ENCODE measurements at regions not wholly inside any gene's neighbourhood (a gene's known extent, or its start where the extent isn't known, plus 50 kb on each side); places are given as distances from the start of the nearest gene placed in this dataset.

- no peaks in the 10 kb centered on the region for H3K79me2 ChIP-seq (ENCODE audit: control insufficient read depth, insufficient read depth, low read length)
- H3K27ac ChIP-seq (ENCODE audit: extremely low read depth, low read depth, low read length): no peak overlapping the region
- no peaks in the 10 kb centered on the region for H4K20me1 ChIP-seq (replicated peaks; ENCODE audit: control insufficient read depth, insufficient read depth, low read length)
- no peak for FAIRE-seq
- CTCF ChIA-PET (ENCODE audit: low intra/inter-chr PET ratio): no interaction called here
- POLR2A ChIA-PET: no interaction called here
- no TSS peak for BruUV-seq (replicated peaks)
- H3K36me3 ChIP-seq (ENCODE audit: control insufficient read depth, insufficient read depth, low read length): no peaks in the 10 kb centered on the region
- no peak overlapping the region for H3K9ac ChIP-seq (ENCODE audit: insufficient read depth in 1 of 2, low read depth in 2 of 2, low read length in 2 of 2)
- WGBS (ENCODE audit: insufficient coverage, low coverage, missing lambda C conversion rate): 0% methylated on average over 1 of the region's 1 CpG
- H3K4me3 ChIP-seq: no peak overlapping the region
- H3K4me1 ChIP-seq (replicated peaks in 1 of 2; ENCODE audit: control insufficient read depth in 2 of 2, insufficient read depth in 2 of 2, low read length in 2 of 2): no peaks in the 10 kb centered on the region
- H2AFZ ChIP-seq (ENCODE audit: low read depth, low read length): no peak overlapping the region
- H3K27me3 ChIP-seq (ENCODE audit: control insufficient read depth in 2 of 2, insufficient read depth in 2 of 2, low read length in 2 of 2): no peaks in the 10 kb centered on the region
- H3K4me2 ChIP-seq (ENCODE audit: insufficient read depth, low read length): no peak overlapping the region
- in situ Hi-C loops (cut with MboI) (no loop called here), intact Hi-C loops (cut with micrococcal nuclease) (no loop called here)
- no peaks in the 10 kb centered on the region for H3K9me3 ChIP-seq (replicated peaks; ENCODE audit: control insufficient read depth, insufficient read depth, low read depth, low read length)
- H3K9me1 ChIP-seq (ENCODE audit: control insufficient read depth, insufficient read depth, low read length): no peaks in the 10 kb centered on the region
- no peak for DNase-seq (ENCODE audit: extremely low read depth in 1 of 4, low spot score in 3 of 4)
- TF ChIP-seq RBM39 (optimal IDR thresholded peaks at IDR 0.05; ENCODE audit: low read depth, low read length): no peak
- TF ChIP-seq ZFP36 (IDR thresholded peaks at IDR 0.05; ENCODE audit: low read depth, low read length, partially characterized antibody): no peak
- no peak for TF ChIP-seq POLR2AphosphoS5 (IDR thresholded peaks at IDR 0.05; ENCODE audit: control insufficient read depth, insufficient read depth, low read depth, low read length)
- no peak for TF ChIP-seq GATAD2A (IDR thresholded peaks at IDR 0.05)
- no peak for TF ChIP-seq ZNF174 (CRISPR knock-in tag; IDR thresholded peaks at IDR 0.05)
- TF ChIP-seq CC2D1A (IDR thresholded peaks at IDR 0.05): no peak
- no peak for TF ChIP-seq PCBP2 (IDR thresholded peaks at IDR 0.05; ENCODE audit: low read depth, low read length, poor library complexity, severe bottlenecking)
- TF ChIP-seq RBM25 (IDR thresholded peaks at IDR 0.05; ENCODE audit: low read depth, low read length, severe bottlenecking): no peak
- TF ChIP-seq KLF1 (tag; IDR thresholded peaks at IDR 0.05): no peak
- TF ChIP-seq HNRNPUL1 (IDR thresholded peaks at IDR 0.05; ENCODE audit: low read length): no peak
- ATAC-seq: no peak
These were observed 863.2 kb downstream of the TUSC7 start for GRCh38 chr3:117572786-117573185.

All from K562 (cell line).